HL-60 (cell line): ENCODE measurements at regions not wholly inside any gene's neighbourhood (a gene's known extent, or its start where the extent isn't known, plus 50 kb on each side); places are given as distances from the start of the nearest gene placed in this dataset.

ENCODE experiments used
- DNase-seq, 2 experiments: peaks; one replicate each; pipeline ENCODE4 v3.0.0-alpha.2; 2010 to 2020; ENCODE audit warnings: low read depth in 1 of 2, low spot score in 1 of 2
- H3K27ac ChIP-seq: fragments of 250-450 bp; sonication (Bioruptor Pico); replicated peaks from 2 replicates; pipeline ENCODE4 v1.5.1; 2020; ENCODE audit warnings: mild to moderate bottlenecking, moderate library complexity
- H3K27me3 ChIP-seq: fragments of 250-450 bp; sonication (Bioruptor Pico); 2 replicates; pipeline ENCODE4 v1.5.1; 2021; ENCODE audit warnings: mild to moderate bottlenecking, moderate library complexity; ENCODE audit not compliant: insufficient read depth, poor library complexity, severe bottlenecking
- H3K4me3 ChIP-seq: replicated peaks from 2 replicates; pipeline ENCODE4 v1.5.1; 2011; ENCODE audit warnings: mild to moderate bottlenecking, control low read depth, low read length; ENCODE audit not compliant: insufficient read depth
- CTCF ChIP-seq: IDR thresholded peaks from one replicate; pipeline ENCODE4 v1.5.1; 2011; ENCODE audit warnings: low read length, control low read depth, inconsistent platforms; ENCODE audit not compliant: insufficient read depth
- GABPA ChIP-seq: IDR thresholded peaks from 2 replicates; pipeline ENCODE4 v1.6.1; 2012; ENCODE audit warnings: low read depth
- POLR2AphosphoS5 ChIP-seq: IDR thresholded peaks from 2 replicates; pipeline ENCODE4 v1.6.1; 2012; ENCODE audit warnings: low read depth
- REST ChIP-seq: IDR thresholded peaks from 2 replicates; pipeline ENCODE4 v1.6.1; 2012; ENCODE audit warnings: low read depth; ENCODE audit not compliant: insufficient replicate concordance
- SPI1 ChIP-seq: IDR thresholded peaks from 2 replicates; pipeline ENCODE4 v1.6.1; 2012; ENCODE audit warnings: low read depth, mild to moderate bottlenecking, borderline replicate concordance

DNA sequence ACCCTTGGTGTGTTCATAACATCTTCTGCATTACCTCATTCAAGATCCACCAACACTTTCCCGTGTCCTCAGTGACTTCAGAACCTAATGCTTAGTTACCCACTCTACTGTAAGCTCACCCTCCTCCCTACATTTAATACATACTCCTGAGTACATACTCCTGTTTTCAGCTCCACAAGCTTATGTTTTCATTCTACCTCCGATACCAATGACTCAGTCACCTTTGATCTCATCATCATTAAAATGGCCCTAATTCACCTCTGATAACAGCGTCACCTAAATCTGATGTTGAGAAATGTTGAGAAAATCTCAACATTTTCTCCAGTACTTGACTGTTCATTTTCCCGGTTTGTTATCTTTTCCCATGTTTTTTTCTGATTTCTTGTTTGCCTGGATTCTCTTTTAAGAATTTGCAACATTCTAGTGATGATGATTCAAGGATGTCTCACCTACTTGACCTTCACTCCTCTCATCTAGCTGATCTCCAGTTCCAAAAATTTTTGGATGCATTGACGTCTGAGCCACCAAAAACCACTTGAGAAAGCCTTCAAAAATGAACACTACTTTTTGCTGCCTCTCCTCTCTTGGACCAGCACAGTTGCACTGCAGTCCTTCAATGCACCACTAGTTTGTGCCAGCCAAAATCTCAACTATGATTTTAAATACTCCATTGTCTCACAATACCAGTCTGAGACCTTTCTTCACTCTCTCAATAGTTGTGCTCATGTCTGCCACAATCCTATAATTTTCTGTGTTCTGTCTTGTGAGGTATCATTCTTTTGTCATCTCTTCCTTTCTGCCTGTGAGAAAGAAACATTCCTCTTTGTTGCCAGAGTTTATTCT lies 220.7 kb upstream of the SEMA6D start:
- Histone ChIP-seq H3K4me3 (no peak overlapping the region), H3K27ac (no peak overlapping the region), H3K27me3 (no peaks in the 10 kb centered on the region)
- no peak for DNase-seq
- no peak for TF ChIP-seq GABPA
- TF ChIP-seq POLR2AphosphoS5, result no peak
- TF ChIP-seq CTCF, result no peak
- TF ChIP-seq REST, result no peak
- TF ChIP-seq SPI1, result no peak

DNA sequence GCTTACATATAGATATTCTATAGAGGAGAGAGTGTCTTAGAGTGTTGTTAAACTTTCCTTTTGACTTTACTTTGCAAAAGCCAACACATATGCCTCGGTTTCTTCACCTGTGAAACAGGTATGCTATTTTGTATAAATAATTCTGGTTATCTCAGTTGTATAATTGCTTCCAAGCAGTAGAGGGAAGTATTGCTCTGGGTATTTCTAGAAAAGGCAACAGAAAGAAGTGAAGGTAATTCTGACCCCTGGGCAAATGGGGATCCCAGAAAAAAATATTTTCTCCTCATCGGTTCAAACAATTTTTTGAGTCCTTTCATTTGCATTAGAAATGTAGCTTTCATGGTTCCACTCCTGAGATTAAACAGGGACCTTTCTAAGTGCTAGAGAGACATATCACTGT lies 216.5 kb upstream of the SEMA6D start:
- no peak for DNase-seq
- Histone ChIP-seq H3K27ac (no peak overlapping the region), H3K4me3 (no peak overlapping the region), H3K27me3 (no peaks in the 10 kb centered on the region)
- TF ChIP-seq GABPA (no peak), REST (no peak), SPI1 (no peak), POLR2AphosphoS5 (no peak)

DNA sequence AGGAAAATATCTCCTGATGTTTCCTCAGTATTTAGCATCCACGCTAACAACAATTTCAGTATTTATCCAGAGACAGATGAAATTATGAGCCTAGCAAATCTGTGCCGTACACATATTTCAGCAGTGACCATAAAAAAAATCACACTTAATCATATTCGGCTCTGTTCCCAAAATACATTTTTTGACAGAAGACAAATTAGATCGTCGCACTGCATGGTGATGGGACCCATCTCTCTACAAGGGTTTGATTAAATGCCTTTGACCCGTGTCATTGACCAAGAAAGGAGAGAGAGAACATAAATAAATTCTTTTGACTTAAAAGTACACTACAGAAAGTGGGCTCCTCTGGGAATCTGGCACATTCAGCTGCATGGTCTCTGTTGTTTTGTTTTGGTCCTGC lies 215.3 kb upstream of the SEMA6D start:
- no peak for DNase-seq
- Histone ChIP-seq H3K27ac (no peak overlapping the region), H3K27me3 (no peaks in the 10 kb centered on the region), H3K4me3 (no peak overlapping the region)
- no peak for TF ChIP-seq REST
- no peak for TF ChIP-seq CTCF
- TF ChIP-seq GABPA, result no peak
- TF ChIP-seq SPI1, result no peak
- TF ChIP-seq POLR2AphosphoS5, result no peak
